ENCODE measurements at regions not wholly inside any gene's neighbourhood (a gene's known extent, or its start where the extent isn't known, plus 50 kb on each side); places are given as distances from the start of the nearest gene placed in this dataset.

DNA sequence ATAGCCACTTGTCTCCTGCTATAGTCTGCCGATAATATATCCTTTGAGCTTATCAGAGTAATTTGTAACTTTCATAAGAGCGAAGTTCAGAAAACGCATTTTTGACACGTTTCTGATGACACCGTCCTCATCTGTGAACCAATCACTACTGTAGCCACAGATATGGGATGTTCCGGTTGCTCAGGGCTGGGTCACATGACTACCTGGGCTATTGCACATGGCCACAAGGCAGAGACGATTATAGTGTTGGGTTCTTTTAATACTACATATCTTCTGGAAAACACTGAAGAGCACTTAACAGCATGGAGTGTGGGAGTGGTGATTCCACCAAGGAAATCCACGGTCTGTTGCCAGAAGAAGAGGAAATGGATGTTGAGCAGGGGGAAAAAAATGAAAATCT is 115.0 kb upstream of the ADRA1B start (continued):
- TF ChIP-seq, protein P1, sequence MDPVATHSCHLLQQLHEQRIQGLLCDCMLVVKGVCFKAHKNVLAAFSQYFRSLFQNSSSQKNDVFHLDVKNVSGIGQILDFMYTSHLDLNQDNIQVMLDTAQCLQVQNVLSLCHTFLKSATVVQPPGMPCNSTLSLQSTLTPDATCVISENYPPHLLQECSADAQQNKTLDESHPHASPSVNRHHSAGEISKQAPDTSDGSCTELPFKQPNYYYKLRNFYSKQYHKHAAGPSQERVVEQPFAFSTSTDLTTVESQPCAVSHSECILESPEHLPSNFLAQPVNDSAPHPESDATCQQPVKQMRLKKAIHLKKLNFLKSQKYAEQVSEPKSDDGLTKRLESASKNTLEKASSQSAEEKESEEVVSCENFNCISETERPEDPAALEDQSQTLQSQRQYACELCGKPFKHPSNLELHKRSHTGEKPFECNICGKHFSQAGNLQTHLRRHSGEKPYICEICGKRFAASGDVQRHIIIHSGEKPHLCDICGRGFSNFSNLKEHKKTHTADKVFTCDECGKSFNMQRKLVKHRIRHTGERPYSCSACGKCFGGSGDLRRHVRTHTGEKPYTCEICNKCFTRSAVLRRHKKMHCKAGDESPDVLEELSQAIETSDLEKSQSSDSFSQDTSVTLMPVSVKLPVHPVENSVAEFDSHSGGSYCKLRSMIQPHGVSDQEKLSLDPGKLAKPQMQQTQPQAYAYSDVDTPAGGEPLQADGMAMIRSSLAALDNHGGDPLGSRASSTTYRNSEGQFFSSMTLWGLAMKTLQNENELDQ (CRISPR knock-in tag; IDR thresholded peaks at IDR 0.05; ENCODE audit: borderline replicate concordance) = no peak
- TF ChIP-seq CBX5 (IDR thresholded peaks at IDR 0.05; ENCODE audit: borderline replicate concordance, low read depth) = no peak
- no peak for TF ChIP-seq RBM17 (IDR thresholded peaks at IDR 0.05; ENCODE audit: borderline replicate concordance, low read depth, low read length)

DNA sequence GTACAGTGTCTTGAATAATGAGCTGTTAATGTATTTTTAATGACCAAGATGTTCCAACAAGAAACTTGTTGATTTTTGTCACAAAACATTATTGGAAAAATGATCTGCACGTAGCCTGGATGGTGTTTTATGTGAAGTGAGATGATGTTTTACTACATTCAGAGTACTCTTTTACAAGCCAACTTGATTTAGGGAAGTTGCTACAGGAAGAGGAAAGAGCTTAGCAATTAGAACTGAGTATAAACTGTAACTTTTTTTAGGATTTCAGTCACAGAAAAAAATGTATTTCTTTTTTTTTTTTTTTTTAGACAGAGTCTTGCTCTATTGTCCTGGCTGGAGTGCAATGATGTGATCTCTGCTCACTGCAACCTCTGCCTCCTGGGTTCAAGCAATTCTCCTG is 113.6 kb upstream of the ADRA1B start:
- no peak overlapping the region for H3K9ac ChIP-seq (ENCODE audit: insufficient read depth in 1 of 2, low read depth in 2 of 2, low read length in 2 of 2)
- in situ Hi-C loops (cut with MboI) (no loop called here), intact Hi-C loops (cut with micrococcal nuclease) (no loop called here)
- H3K9me1 ChIP-seq (ENCODE audit: control insufficient read depth, insufficient read depth, low read length) = no peaks in the 10 kb centered on the region
- H2AFZ ChIP-seq (ENCODE audit: low read depth, low read length) = no peak overlapping the region
- CTCF ChIA-PET (ENCODE audit: low intra/inter-chr PET ratio) = no interaction called here
- no peaks in the 10 kb centered on the region for H3K4me1 ChIP-seq (replicated peaks in 1 of 2; ENCODE audit: control insufficient read depth in 2 of 2, insufficient read depth in 2 of 2, low read length in 2 of 2)
- H3K36me3 ChIP-seq (ENCODE audit: control insufficient read depth, insufficient read depth, low read length) = no peaks in the 10 kb centered on the region
- BruUV-seq (replicated peaks) = no TSS peak
- H4K20me1 ChIP-seq (replicated peaks; ENCODE audit: control insufficient read depth, insufficient read depth, low read length) = no peaks in the 10 kb centered on the region
- WGBS (ENCODE audit: insufficient coverage, low coverage, missing lambda C conversion rate) = 0% methylated on average over 1 of the region's 1 CpG
- no peaks in the 10 kb centered on the region for H3K9me3 ChIP-seq (replicated peaks; ENCODE audit: control insufficient read depth, insufficient read depth, low read depth, low read length)
- no peak overlapping the region for H3K4me2 ChIP-seq (ENCODE audit: insufficient read depth, low read length)
- ATAC-seq (no peak), FAIRE-seq (no peak), DNase-seq (ENCODE audit: extremely low read depth in 1 of 4, low spot score in 3 of 4) (no peak)
- no peak overlapping the region for H3K27ac ChIP-seq (ENCODE audit: extremely low read depth, low read depth, low read length)
- no peaks in the 10 kb centered on the region; a peak in 1 of 5 replicates for H3K27me3 ChIP-seq (ENCODE audit: control insufficient read depth in 2 of 2, insufficient read depth in 2 of 2, low read length in 2 of 2)
- POLR2A ChIA-PET = no interaction called here
- H3K79me2 ChIP-seq (ENCODE audit: control insufficient read depth, insufficient read depth, low read length) = no peaks in the 10 kb centered on the region
- H3K4me3 ChIP-seq = no peak overlapping the region
- TF ChIP-seq XRCC3 (IDR thresholded peaks at IDR 0.05) (no peak), TEAD4 (IDR thresholded peaks at IDR 0.05; ENCODE audit: low read length) (no peak), TEAD4 (CRISPR knock-in tag; IDR thresholded peaks at IDR 0.05; ENCODE audit: borderline replicate concordance) (no peak), CHCHD3 (CRISPR knock-in tag; IDR thresholded peaks at IDR 0.05) (no peak), CXXC5 (CRISPR knock-in tag; IDR thresholded peaks at IDR 0.05) (no peak), NFE2L1 (tag; IDR thresholded peaks at IDR 0.05; ENCODE audit: borderline replicate concordance, low read depth) (no peak), WHSC1 (IDR thresholded peaks at IDR 0.05; ENCODE audit: low read length) (no peak), ZNF324 (CRISPR knock-in tag; IDR thresholded peaks at IDR 0.05) (no peak), CHD1 (IDR thresholded peaks at IDR 0.05; ENCODE audit: low read length) (no peak), POLR2B (IDR thresholded peaks at IDR 0.05; ENCODE audit: low read depth, partially characterized antibody) (no peak)
- TF ChIP-seq, protein P2, sequence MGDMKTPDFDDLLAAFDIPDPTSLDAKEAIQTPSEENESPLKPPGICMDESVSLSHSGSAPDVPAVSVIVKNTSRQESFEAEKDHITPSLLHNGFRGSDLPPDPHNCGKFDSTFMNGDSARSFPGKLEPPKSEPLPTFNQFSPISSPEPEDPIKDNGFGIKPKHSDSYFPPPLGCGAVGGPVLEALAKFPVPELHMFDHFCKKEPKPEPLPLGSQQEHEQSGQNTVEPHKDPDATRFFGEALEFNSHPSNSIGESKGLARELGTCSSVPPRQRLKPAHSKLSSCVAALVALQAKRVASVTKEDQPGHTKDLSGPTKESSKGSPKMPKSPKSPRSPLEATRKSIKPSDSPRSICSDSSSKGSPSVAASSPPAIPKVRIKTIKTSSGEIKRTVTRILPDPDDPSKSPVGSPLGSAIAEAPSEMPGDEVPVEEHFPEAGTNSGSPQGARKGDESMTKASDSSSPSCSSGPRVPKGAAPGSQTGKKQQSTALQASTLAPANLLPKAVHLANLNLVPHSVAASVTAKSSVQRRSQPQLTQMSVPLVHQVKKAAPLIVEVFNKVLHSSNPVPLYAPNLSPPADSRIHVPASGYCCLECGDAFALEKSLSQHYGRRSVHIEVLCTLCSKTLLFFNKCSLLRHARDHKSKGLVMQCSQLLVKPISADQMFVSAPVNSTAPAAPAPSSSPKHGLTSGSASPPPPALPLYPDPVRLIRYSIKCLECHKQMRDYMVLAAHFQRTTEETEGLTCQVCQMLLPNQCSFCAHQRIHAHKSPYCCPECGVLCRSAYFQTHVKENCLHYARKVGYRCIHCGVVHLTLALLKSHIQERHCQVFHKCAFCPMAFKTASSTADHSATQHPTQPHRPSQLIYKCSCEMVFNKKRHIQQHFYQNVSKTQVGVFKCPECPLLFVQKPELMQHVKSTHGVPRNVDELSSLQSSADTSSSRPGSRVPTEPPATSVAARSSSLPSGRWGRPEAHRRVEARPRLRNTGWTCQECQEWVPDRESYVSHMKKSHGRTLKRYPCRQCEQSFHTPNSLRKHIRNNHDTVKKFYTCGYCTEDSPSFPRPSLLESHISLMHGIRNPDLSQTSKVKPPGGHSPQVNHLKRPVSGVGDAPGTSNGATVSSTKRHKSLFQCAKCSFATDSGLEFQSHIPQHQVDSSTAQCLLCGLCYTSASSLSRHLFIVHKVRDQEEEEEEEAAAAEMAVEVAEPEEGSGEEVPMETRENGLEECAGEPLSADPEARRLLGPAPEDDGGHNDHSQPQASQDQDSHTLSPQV (IDR thresholded peaks at IDR 0.05) = no peak
- TF ChIP-seq, protein P3, sequence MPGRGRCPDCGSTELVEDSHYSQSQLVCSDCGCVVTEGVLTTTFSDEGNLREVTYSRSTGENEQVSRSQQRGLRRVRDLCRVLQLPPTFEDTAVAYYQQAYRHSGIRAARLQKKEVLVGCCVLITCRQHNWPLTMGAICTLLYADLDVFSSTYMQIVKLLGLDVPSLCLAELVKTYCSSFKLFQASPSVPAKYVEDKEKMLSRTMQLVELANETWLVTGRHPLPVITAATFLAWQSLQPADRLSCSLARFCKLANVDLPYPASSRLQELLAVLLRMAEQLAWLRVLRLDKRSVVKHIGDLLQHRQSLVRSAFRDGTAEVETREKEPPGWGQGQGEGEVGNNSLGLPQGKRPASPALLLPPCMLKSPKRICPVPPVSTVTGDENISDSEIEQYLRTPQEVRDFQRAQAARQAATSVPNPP (IDR thresholded peaks at IDR 0.05; ENCODE audit: borderline replicate concordance, insufficient read depth, insufficient read length) = no peak
